Dendritic cell treated with granulocyte-macrophage colony-stimulating factor and Interleukin-4, amounts not matched to agents 40 ng/mL and 50 ng/mL, for 4 days (primary cell): ENCODE measurements at regions not wholly inside any gene's neighbourhood (a gene's known extent, or its start where the extent isn't known, plus 50 kb on each side); places are given as distances from the start of the nearest gene placed in this dataset.
"Not testable (repeated sequence)": the region's sequence is repeated elsewhere in the genome, so short reads cannot be mapped to it uniquely, and the experiment has no call there.

Experiments
- H3K27ac Mint-ChIP-seq: one replicate; pipeline ENCODE4 v1.8.0; 2022; ENCODE audit warnings: mild to moderate bottlenecking, mixed read lengths
- H3K27me3 Mint-ChIP-seq: one replicate; pipeline ENCODE4 v1.8.0; 2022; ENCODE audit warnings: mild to moderate bottlenecking, mixed read lengths
- H3K36me3 Mint-ChIP-seq: one replicate; pipeline ENCODE4 v1.8.0; 2022; ENCODE audit warnings: low read depth, mixed read lengths
- H3K4me1 Mint-ChIP-seq: one replicate; pipeline ENCODE4 v1.8.0; 2022; ENCODE audit warnings: low read depth, mixed read lengths
- H3K4me3 Mint-ChIP-seq: one replicate; pipeline ENCODE4 v1.8.0; 2022; ENCODE audit warnings: mild to moderate bottlenecking, moderate library complexity, mixed read lengths
- H3K9me3 Mint-ChIP-seq: one replicate; pipeline ENCODE4 v1.8.0; 2022; ENCODE audit warnings: mixed read lengths
- intact Hi-C: fragments of 100-400 bp; cut with micrococcal nuclease; formaldehyde crosslinking; loops from one replicate; pipeline ENCODE4 v1.15.0; 2022

DNA sequence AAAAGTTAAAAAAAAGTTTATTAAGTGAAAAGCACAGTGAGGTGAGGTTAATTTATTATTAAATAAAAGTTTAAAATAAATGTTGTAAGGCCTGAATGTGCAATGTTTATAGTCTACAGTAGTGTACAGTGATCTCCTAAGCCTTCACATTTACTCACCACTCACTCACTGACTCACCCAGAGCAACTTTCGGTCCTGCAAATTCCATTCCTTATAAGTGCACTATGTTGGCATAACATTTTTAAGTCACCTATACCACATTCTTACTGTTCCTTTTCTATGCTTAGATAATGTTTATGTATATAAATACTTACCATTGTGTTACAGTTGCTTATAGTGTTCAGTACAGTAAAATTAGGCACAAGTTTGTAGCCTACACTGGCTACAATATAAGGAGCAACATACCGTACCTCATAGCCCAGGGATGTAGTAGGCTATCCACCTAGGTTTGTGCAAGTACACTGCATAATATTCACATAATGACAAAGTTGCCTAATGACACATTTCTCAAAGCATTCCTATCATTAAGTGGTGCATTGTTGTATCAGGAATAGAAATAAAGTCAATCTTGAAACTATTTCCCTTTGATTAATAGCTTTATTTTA, 426.5 kb upstream of the BRINP3 start:
- Mint-ChIP-seq H3K27ac (no peak overlapping the region), H3K36me3 (no peaks in the 10 kb centered on the region), H3K9me3 (peaks cover 19% of the 10 kb centered on the region), H3K27me3 (no peaks in the 10 kb centered on the region), H3K4me1 (no peaks in the 10 kb centered on the region), H3K4me3 (no peak overlapping the region)
- intact Hi-C loops, result no loop called here

DNA sequence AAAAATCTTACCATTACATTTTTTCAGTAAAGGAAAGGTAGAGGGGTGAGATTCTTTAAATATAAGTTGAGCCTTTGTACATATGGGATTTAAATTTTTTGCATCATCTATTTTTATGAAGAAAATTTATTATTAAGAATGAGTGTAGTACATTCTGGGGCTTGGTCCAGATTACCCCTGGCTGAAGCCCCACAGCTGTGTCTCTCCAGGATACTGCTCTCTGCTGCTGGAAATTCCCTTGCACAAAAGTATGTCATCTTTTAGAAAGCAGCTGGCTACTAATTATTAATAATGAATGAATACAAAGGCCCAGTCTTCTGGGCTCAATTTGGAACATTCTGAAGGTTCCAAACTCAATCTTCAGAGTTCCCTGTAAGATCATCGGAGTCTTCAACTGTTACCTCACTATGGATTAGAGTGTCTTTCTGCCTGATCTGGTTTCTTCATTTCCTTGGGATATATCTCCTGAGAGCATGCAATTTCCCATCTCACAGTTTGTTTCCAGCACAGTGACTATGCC, 428.6 kb upstream of the BRINP3 start:
- Mint-ChIP-seq H3K9me3 (peaks cover 4% of the 10 kb centered on the region), H3K36me3 (no peaks in the 10 kb centered on the region), H3K4me1 (no peaks in the 10 kb centered on the region), H3K27ac (no peak overlapping the region), H3K27me3 (no peaks in the 10 kb centered on the region), H3K4me3 (no peak overlapping the region)
- intact Hi-C loops, result no loop called here

- Mint-ChIP-seq H3K9me3 (peaks cover 10% of the 10 kb centered on the region), H3K4me1 (no peaks in the 10 kb centered on the region), H3K4me3 (no peak overlapping the region), H3K27me3 (no peaks in the 10 kb centered on the region), H3K36me3 (no peaks in the 10 kb centered on the region), H3K27ac (no peak overlapping the region)
- intact Hi-C loops, result no loop called here
These were observed 430.6 kb upstream of the BRINP3 start for GRCh38 chr1:190908246-190908645.

DNA sequence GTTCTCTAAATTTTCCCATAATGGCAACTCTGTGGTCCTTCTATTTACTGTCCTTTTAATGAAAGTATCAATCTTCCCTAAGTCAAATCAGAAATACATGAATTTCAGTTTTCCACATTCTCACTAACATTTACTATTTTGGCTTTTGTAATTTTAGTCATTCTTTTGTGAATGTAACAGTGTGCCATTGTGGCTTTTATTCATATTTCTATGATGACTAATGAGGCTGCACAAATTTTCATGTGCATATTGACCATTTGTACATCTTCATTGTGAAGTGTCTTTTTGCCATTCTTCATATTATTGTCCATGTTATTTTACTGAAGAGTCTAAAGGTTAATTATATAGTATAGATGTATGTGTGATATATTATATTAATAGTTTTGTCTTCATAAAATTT, 431.0 kb upstream of the BRINP3 start:
- Mint-ChIP-seq H3K27me3 (no peaks in the 10 kb centered on the region), H3K4me1 (no peaks in the 10 kb centered on the region), H3K36me3 (no peaks in the 10 kb centered on the region), H3K4me3 (no peak overlapping the region), H3K27ac (no peak overlapping the region), H3K9me3 (peaks cover 10% of the 10 kb centered on the region)
- intact Hi-C loops, result no loop called here

DNA sequence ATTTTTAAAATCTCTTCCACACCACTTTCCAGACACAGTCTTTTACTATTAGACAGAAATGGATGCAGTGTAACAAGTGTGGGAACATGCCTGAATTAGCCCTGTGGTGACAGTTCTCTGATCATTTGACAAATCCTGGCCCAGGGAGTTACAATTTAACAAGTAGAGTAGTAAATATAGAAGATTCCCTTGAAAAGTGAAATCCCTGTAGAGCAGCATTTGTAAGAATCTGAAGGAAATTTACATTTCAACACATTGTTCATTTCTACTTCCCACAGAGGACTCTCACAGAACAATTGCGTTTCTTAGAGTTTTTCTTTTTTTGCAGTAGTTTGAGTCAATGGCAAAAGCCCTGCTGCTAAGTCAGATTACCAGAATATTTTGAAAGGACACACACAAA, 458.3 kb upstream of the BRINP3 start:
- no peaks in the 10 kb centered on the region for H3K4me1 Mint-ChIP-seq
- no peak overlapping the region for H3K27ac Mint-ChIP-seq
- H3K36me3 Mint-ChIP-seq, result no peaks in the 10 kb centered on the region
- no peak overlapping the region for H3K4me3 Mint-ChIP-seq
- intact Hi-C loops, result no loop called here
- H3K27me3 Mint-ChIP-seq, result no peaks in the 10 kb centered on the region
- H3K9me3 Mint-ChIP-seq, result peaks cover 19% of the 10 kb centered on the region

DNA sequence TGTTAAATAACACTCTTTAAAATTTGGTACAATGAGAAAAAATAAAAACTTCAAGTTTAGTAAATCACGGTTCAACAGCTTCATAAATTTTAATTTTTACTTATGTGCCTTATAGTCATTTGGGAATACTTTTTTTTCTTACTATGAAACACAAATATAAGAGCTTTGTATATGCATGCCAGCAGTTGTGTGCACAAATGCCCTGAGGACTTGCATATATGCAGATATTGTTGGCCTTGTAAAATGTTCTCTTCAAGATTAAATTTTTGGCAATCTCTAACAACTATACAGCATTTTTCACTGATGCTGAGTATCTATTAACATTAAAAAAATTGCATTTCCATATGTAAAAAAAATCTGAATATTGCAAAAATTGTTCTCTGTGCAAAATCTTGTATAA, 458.7 kb upstream of the BRINP3 start:
- H3K4me3 Mint-ChIP-seq, result no peak overlapping the region
- peaks cover 17% of the 10 kb centered on the region for H3K9me3 Mint-ChIP-seq
- no peaks in the 10 kb centered on the region for H3K27me3 Mint-ChIP-seq
- no peak overlapping the region for H3K27ac Mint-ChIP-seq
- no peaks in the 10 kb centered on the region for H3K36me3 Mint-ChIP-seq
- intact Hi-C loops, result no loop called here
- no peaks in the 10 kb centered on the region for H3K4me1 Mint-ChIP-seq

DNA sequence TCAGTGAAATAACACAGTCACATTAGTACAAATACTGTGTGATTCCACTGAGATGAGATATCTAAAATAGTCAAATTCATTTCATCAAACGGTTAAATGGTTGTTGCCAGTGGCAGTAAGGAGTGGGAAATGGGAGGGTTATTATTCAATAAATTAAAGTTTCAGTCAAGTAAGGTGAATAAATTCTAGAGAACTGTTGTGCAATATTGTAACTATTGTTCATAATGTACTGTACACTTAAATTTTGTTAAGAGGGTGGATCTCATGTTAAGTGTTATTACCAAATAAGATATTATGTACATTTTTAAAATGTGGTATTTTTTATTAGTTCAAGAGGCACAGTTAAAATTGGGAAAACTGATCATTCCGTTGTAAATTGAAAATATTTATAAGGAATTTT, 463.3 kb upstream of the BRINP3 start:
- intact Hi-C loops, result no loop called here
- Mint-ChIP-seq H3K27me3 (no peaks in the 10 kb centered on the region), H3K4me3 (no peak overlapping the region), H3K4me1 (no peaks in the 10 kb centered on the region), H3K9me3 (peaks cover 14% of the 10 kb centered on the region), H3K27ac (no peak overlapping the region), H3K36me3 (no peaks in the 10 kb centered on the region)

GRCh38 chr1:190942475-190942874, 464.8 kb upstream of the BRINP3 start:
- H3K4me1 Mint-ChIP-seq, result no peaks in the 10 kb centered on the region
- no peaks in the 10 kb centered on the region for H3K36me3 Mint-ChIP-seq
- H3K9me3 Mint-ChIP-seq, result peaks cover 12% of the 10 kb centered on the region
- no peak overlapping the region for H3K4me3 Mint-ChIP-seq
- intact Hi-C loops, result no loop called here
- no peak overlapping the region for H3K27ac Mint-ChIP-seq
- no peaks in the 10 kb centered on the region for H3K27me3 Mint-ChIP-seq

GRCh38 chr1:190943722-190944121, 466.1 kb upstream of the BRINP3 start:
- H3K27ac Mint-ChIP-seq, H3K9me3 Mint-ChIP-seq, H3K27me3 Mint-ChIP-seq, H3K36me3 Mint-ChIP-seq, intact Hi-C loops, H3K4me3 Mint-ChIP-seq, H3K4me1 Mint-ChIP-seq: not testable (repeated sequence)

- Mint-ChIP-seq H3K4me3 (no peak overlapping the region), H3K27me3 (no peaks in the 10 kb centered on the region)
- intact Hi-C loops, result no loop called here
These were observed 472.3 kb upstream of the BRINP3 start for GRCh38 chr1:190949939-190950338.

GRCh38 chr1:190957565-190957964, 479.9 kb upstream of the BRINP3 start:
- no peaks in the 10 kb centered on the region for H3K9me3 Mint-ChIP-seq

More at GRCh38 chr1:190949939-190950338, 472.3 kb upstream of the BRINP3 start:
- Mint-ChIP-seq H3K9me3 (peaks cover 7% of the 10 kb centered on the region), H3K36me3 (no peaks in the 10 kb centered on the region), H3K4me1 (no peaks in the 10 kb centered on the region), H3K27ac (no peak overlapping the region)

DNA sequence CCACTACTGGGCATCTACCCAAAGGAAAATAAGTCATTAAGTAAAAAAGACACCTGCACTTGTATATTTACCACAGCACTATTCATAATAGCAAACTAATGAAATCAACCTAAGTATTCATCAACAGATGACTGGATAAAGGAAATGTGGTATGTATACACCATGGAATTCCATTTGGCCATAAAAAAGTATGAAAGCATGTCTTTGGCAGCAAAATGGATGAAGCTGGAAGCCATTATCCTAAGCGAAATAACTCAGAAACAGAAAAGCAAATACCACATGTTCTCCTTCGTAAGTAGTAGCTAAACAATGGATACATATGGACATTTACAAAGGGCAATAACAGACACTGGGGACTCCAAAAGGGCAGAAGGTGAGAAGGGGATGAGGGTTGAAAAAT, 485.7 kb upstream of the BRINP3 start:
- Mint-ChIP-seq H3K27me3 (no peaks in the 10 kb centered on the region), H3K27ac (no peak overlapping the region), H3K4me1 (no peaks in the 10 kb centered on the region), H3K9me3 (no peaks in the 10 kb centered on the region), H3K36me3 (no peaks in the 10 kb centered on the region), H3K4me3 (no peak overlapping the region)
- intact Hi-C loops, result no loop called here

More at GRCh38 chr1:190957565-190957964, 479.9 kb upstream of the BRINP3 start:
- Mint-ChIP-seq H3K36me3 (no peaks in the 10 kb centered on the region), H3K27me3 (no peaks in the 10 kb centered on the region), H3K4me1 (no peaks in the 10 kb centered on the region), H3K4me3 (no peak overlapping the region), H3K27ac (no peak overlapping the region)
- intact Hi-C loops, result no loop called here

DNA sequence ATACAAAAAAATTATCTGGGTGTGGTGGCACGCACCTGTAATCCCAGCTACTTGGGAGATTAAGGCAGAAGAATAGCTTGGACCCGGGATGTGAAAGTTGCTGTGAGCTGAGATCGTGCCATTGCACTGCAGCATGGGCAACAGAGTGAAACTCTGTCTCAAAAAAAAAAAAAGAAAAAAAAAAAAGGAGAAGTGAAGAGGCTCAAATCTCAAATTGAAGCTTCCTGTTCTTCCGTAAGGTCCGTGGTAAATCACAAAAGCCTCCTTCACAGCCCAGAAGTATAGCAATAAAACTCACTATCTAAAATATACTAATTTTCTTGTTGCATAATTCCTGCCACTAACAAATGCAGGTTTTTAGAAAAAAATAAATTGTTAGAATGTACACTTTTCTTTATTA, 498.2 kb upstream of the BRINP3 start:
- peaks cover 15% of the 10 kb centered on the region for H3K9me3 Mint-ChIP-seq
- intact Hi-C loops, result no loop called here
- no peak overlapping the region for H3K4me3 Mint-ChIP-seq
- no peaks in the 10 kb centered on the region for H3K36me3 Mint-ChIP-seq
- H3K27ac Mint-ChIP-seq, result no peak overlapping the region
- no peaks in the 10 kb centered on the region for H3K4me1 Mint-ChIP-seq
- H3K27me3 Mint-ChIP-seq, result no peaks in the 10 kb centered on the region

GRCh38 chr1:191002768-191003167, 525.1 kb upstream of the BRINP3 start:
- Mint-ChIP-seq H3K9me3 (peaks cover 20% of the 10 kb centered on the region), H3K36me3 (no peaks in the 10 kb centered on the region), H3K4me3 (no peak overlapping the region), H3K4me1 (no peaks in the 10 kb centered on the region), H3K27me3 (no peaks in the 10 kb centered on the region), H3K27ac (no peak overlapping the region)
- intact Hi-C loops, result no loop called here

DNA sequence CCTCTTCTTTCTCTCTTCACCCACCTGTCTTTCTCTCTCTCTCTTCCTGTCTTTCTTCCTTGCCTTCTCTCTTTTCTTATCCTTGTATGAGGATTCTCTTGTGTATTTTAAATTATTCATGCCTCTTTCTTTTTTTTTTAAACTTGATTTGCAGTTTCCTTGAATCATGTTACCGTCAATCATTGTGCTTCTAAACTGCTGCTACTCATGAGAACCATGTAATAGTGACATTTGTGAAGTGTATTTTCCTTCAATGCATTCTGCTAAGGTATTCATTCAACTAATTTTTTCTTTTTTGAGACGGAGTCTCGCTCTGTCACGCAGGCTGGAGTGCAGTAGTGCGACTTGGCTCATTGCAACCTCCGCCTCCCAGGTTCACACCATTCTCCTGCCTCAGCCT, 539.1 kb upstream of the BRINP3 start:
- intact Hi-C loops, result no loop called here

More for the DNA sequence above, 539.1 kb upstream of the BRINP3 start:
- Mint-ChIP-seq H3K36me3 (no peaks in the 10 kb centered on the region), H3K9me3 (peaks cover 10% of the 10 kb centered on the region), H3K4me1 (no peaks in the 10 kb centered on the region), H3K27me3 (no peaks in the 10 kb centered on the region), H3K27ac (no peak overlapping the region), H3K4me3 (no peak overlapping the region)
